HG03039 (cell line): ENCODE measurements at regions not wholly inside any gene's neighbourhood (a gene's known extent, or its start where the extent isn't known, plus 50 kb on each side); places are given as distances from the start of the nearest gene placed in this dataset.
"Not testable (repeated sequence)": the region's sequence is repeated elsewhere in the genome, so short reads cannot be mapped to it uniquely, and the experiment has no call there.

Source experiments
- ATAC-seq: cut with Tn5 transposase; IDR thresholded peaks from one replicate; pipeline ENCODE4 v1.9.1; 2021; ENCODE audit warnings: mild to moderate bottlenecking, moderate library complexity; ENCODE audit not compliant: unreplicated experiment

GRCh38 chr2:48213646-48214045 lies 100.8 kb upstream of the FOXN2 start:
- no peak for ATAC-seq

- ATAC-seq = no peak
Measured at GRCh38 chr2:48218169-48218568, 96.3 kb upstream of the FOXN2 start.

- no peak for ATAC-seq
Measured at GRCh38 chr2:48219234-48219554, 95.3 kb upstream of the FOXN2 start.

GRCh38 chr2:48219555-48220436 lies 94.7 kb upstream of the FOXN2 start:
- ATAC-seq = no peak

GRCh38 chr2:48220501-48220900 lies 94.0 kb upstream of the FOXN2 start:
- ATAC-seq = no peak

- no peak for ATAC-seq
Measured at GRCh38 chr2:48221846-48222516, 92.5 kb upstream of the FOXN2 start.

- peak; percentile 64 for ATAC-seq
Measured at GRCh38 chr2:48227617-48228344, 86.7 kb upstream of the FOXN2 start.

- no peak for ATAC-seq
Measured at GRCh38 chr2:48228345-48228684, 86.2 kb upstream of the FOXN2 start.

GRCh38 chr2:48229063-48229462 lies 85.4 kb upstream of the FOXN2 start:
- no peak for ATAC-seq

GRCh38 chr2:48230834-48231233 lies 83.6 kb upstream of the FOXN2 start:
- no peak for ATAC-seq

GRCh38 chr2:48232351-48232750 lies 82.1 kb upstream of the FOXN2 start:
- no peak for ATAC-seq

- no peak for ATAC-seq
Measured at GRCh38 chr2:48233005-48233404, 81.5 kb upstream of the FOXN2 start.

GRCh38 chr2:48233824-48234223 lies 80.7 kb upstream of the FOXN2 start:
- ATAC-seq = not testable (repeated sequence)

GRCh38 chr2:48235076-48235475 lies 79.4 kb upstream of the FOXN2 start:
- ATAC-seq = no peak

- ATAC-seq = no peak
Measured at GRCh38 chr2:48238381-48238780, 76.1 kb upstream of the FOXN2 start.

GRCh38 chr2:48240912-48241311 lies 73.6 kb upstream of the FOXN2 start:
- no peak for ATAC-seq

GRCh38 chr2:48247206-48247605 lies 67.3 kb upstream of the FOXN2 start:
- ATAC-seq = no peak

- ATAC-seq = peak; percentile 96
Measured at GRCh38 chr2:48248251-48248933, 66.1 kb upstream of the FOXN2 start.

GRCh38 chr2:48249025-48249424 lies 65.5 kb upstream of the FOXN2 start:
- no peak for ATAC-seq

GRCh38 chr2:48249631-48250473 lies 64.6 kb upstream of the FOXN2 start:
- no peak for ATAC-seq
